Stimulated activated CD8-positive, alpha-beta memory T cell treated with anti-CD3 and anti-CD28 coated beads, Interleukin-12 subunit alpha, Interleukin-12 subunit beta, amount 100 ng/mL, for 24 hours (primary cell): ENCODE measurements at regions not wholly inside any gene's neighbourhood (a gene's known extent, or its start where the extent isn't known, plus 50 kb on each side); places are given as distances from the start of the nearest gene placed in this dataset.
"Not testable (repeated sequence)": the region's sequence is repeated elsewhere in the genome, so short reads cannot be mapped to it uniquely, and the experiment has no call there.

ENCODE experiments used
- DNase-seq: peaks from one replicate; pipeline ENCODE4 v3.0.0-alpha.2; 2020; ENCODE audit errors: extremely low read depth

DNA sequence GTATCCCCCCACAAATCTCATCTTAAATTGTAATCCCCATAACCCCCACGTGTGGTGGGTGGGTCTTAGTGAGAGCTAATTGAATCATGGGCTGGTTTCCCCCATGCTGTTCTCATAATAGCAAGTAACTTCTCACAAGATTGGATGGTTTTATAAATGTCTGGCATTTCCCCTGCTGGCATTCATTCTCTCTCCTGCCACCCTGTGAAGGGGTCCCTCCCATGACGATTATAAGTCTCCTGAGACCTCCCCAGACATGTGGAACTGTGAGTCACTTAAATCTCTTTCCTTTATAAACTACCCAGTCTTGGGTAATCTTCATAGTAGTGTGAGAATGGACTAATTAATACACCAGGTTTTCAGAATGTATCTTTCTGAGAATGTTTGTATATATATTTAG, 1159.4 kb downstream of the FAM181B start:
- no peak for DNase-seq

DNA sequence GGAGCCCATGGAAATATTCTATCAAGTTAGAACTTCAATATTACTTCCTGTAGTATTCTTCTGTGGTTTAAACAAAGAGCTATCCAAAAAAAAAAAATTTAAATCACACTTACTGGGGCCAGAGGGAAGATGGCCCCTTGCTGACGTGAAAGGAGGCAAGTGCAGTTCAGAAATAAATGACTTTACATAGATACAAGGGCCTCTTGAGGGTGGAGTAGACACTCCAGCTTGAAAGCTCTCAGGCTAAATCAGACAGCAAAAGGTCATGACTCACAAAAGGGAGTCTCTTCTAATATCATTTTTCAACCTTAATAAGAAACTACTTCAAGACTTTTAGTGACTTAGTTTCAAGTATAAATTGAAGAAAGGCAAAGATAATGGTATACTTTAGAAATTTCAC, 1160.3 kb downstream of the FAM181B start:
- DNase-seq = no peak

DNA sequence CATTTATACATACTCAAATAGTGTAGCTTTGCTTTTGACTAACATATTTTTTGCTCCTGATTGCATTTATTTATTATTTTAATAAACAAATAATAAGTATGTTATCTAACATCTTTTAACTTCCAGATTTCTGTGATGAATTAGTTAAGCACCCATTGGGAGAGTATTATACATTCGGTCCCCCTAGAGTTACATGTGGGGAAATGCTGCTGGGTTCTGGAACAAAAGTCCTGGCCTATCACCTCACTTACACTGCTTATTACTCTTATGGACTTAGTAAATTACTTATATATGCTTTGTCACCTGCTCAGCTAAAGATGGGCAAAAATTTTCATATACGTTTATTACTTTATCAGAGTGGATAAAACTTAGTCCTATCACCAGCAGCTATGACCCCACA, 1163.0 kb downstream of the FAM181B start:
- DNase-seq = no peak

DNA sequence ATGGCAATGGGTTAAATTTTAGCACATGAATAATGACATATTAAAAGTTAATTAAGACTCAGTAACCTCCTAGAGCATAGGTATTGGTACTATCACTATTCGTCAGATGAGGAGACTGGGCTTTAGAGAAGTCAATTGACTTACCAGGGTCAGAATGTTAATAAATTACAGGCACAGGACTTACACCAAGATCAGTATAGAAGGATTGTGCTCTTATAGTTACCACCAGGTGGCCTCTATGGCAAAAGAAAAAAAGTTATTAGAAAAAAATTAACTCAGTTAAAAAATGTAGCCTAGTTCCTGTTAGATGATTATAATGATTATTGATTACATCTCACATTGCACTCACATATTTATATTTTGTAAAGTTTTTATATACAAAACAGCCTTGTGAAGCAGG, 1163.7 kb downstream of the FAM181B start:
- DNase-seq = no peak

DNA sequence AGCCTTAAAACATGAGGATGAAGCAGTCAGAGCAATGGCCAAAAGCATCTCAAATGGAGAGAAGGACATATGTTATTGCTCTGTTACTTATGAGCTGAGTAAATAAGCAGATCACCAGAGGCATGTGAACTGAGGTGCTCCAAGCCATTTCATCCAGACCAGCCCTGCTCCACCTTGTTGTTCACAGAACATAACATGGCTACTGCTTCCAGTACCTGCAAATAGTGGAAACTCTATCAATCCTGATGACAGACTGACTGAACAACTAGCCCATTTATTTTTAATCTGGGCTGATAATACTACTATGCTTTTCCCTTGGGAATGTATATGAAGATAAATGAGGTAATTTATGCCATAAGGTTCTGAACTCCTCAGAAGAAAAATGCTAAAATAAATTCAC, 1164.7 kb downstream of the FAM181B start:
- DNase-seq = no peak

DNA sequence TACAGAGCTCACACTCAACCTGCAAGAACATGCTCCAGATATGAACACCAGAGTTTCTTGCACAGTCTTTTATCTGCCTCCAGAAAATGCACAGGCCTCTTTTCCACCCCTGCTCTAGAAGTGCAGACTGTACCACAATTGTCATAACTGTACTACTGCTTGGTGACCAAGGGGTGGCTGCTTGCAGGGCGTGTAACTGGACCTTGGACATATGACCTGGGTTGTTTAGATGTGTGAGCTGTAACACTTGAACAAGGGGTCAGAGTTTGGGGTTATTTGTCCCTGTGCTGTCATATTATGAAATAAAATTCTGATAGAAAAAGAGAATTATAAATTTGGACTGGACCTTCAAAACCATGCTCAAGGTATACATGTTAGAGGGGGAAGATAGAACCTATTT, 1185.5 kb downstream of the FAM181B start:
- DNase-seq = no peak

DNA sequence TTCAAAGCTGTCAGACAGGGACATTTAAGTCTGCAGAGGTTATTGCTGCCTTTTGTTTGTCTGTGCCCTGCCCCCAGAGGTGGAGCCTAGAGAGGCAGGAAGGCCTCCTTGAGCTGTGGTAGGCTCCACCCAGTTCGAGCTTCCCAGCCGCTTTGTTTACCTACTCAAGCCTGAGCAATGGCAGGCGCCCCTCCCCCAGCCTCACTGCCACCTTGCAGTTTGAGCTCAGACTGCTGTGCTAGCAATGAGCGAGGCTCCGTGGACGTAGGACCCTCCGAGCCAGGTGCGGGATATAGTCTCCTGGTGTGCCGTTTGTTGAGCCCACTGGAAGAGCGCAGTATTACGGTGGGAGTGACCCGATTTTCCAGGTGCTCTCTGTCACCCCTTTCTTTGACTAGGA, 1193.9 kb downstream of the FAM181B start:
- DNase-seq = not testable (repeated sequence)

DNA sequence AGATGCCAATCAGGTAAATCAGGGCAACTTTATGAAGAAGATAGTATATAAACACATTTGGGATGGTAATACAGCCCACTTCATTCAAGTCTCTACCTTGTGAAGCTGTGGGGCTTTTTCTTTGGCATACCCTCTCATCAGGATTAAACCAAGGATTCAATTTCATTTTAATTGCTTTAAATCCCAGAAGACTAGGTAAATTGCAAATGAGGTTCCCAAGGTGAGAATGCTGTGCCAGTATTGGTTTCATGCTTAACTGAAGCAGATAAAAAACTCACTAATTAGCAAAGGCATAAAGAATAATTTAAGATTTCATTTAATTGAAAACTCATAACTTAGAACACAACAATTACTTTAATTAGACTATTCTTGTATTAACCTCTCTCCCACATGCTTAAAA, 1218.1 kb downstream of the FAM181B start:
- DNase-seq = no peak

DNA sequence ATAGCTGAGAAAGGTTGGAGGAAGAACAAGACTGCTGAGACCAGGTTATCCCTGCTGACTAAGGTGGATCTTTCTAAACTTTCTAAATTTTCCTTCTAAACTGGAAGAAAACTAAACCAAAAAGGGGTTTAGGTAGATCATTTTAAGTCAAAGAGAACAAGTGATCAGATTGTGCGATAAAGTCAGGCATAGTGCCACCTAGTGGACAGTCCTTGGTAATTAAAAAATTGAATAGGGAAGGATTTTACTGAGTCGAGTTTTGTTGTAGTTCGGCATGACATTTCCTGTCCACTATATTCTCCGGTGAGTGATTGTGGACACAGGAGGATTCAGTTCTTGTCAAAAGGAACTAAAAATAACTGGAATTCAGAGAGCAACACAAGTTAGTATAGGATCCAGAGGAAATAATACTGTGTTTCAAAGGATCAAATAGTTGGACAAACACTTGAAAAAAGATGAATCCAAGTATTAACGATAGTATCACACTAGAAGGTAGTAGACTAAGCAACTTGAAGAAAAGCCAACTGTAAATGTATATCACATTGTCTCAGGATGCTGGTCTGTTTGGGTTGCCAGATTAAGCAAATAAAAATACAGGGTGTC, 1236.4 kb downstream of the FAM181B start:
- DNase-seq = no peak

DNA sequence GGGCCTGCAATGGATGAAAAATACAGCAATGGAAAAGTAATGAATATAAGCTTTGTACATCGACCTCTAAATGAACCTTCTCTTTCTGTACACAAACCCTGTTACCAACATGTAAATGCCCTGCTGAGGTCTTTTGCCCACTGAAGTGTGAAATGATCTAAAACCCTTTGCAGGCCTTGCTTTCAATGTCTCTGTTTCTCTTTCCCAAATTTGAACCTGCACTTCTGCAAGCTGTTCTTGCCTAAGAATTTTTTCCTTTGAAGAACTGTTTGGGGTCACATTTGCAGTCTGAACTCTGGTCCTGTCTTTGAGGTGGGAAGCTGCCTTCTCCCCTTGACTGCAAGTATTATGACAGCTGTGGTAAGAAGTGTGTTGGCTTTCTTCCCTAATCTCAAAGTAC, 1237.1 kb downstream of the FAM181B start:
- no peak for DNase-seq

DNA sequence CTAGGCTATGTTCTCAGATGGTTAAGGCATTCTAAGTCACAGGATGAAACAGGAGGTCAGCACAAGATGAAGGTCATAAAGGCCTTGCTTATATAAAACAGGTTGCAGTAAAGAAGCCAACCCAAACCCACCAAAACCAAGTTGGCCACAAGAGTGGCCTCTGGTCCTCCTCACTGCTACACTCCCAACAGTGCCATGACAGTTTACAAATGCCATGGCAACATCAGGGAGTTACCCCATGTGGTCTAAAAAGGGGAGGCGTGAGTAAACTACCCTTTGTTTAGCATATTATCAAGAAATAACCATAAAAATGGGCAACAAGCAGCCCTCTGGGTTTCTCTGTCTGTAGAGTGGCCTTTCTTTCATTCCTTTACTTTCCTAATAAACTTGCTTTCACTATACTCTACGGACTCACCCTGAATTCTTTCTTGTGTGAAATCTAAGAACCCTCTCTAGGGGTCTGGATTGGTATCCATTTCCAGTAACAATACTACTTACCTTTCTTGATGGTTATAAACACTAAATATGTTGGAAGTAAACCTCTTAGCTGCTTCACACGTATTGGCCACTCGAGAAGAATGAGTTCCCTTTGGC, 1237.9 kb downstream of the FAM181B start:
- no peak for DNase-seq

DNA sequence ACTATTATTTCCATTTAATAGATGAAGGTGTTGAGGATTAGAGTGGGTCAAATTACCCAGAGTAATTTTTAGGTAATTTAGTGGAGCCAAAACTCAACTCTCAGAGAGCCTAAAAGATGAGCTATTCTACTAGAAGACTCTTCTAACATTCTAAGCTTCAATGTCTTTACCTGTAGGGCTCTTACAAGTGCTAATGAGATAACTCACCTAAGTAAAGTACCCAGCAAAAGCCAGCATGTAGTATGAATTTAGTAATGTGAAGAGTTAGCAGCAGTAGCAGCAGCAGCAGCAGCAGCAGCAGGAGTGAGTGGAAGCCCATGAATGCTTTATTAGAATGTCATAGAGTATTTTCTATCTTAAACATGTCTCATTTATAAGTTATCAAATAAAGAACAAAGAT, 1239.2 kb downstream of the FAM181B start:
- no peak for DNase-seq

DNA sequence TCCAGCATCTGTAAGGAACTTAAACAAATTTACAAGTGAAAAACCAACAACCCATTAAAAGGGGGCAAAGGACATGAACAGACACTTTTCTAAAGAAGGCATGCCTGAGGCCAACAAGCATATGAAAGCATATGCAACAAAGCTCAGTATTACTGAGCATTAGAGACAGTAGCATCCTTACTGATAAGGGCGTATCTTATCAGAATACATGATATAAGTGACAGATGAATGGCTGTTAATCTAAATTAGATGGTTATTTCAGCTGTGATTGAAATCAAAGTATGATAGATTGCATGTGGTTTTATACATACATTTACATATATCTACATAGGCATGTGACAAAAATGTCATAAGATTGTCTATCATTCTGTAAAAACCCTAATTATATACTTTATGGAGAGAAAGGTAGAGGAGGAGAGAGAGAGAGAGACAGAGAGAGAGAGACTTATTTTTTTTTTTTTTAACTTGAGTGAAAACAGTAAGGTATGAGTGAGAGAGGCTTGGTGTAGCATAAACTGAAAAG, 1240.7 kb downstream of the FAM181B start:
- no peak for DNase-seq

DNA sequence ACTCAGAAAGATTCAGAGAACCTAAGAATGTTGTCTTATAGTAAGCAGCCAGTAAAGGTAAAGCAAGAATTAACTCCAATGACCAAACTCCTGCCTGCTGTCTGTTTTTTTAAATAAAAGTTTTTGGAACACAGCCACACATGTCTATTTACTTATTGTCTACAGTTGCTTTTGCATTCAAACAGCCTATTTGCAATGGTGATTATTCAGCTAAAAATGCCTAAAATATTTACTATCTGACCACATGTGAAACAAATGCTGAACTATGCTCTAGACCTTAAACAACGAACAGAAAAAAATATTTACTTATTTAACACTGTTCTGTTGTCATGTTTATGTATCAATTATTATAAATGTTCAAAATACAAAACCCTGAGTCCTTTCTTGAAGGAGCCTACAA, 1246.6 kb downstream of the FAM181B start:
- no peak for DNase-seq

DNA sequence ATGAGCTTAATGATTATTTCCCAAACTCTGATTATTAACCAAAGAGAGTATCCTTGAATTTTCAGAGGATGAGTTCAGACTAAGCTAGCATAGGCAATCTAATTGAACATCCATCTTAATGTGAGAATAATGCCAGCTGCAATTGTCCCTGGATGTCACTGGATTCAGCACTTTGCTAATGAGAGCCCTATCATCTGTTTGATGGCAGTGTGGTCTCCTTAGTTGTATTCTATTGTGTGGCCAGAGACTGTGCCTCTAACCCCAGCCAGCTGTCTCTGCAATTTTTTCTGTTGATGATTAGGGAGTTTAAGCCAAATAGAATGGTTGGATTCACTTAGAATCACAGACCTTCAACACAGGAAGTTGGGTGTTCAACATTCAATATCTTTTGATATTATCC, 1249.5 kb downstream of the FAM181B start:
- no peak for DNase-seq

DNA sequence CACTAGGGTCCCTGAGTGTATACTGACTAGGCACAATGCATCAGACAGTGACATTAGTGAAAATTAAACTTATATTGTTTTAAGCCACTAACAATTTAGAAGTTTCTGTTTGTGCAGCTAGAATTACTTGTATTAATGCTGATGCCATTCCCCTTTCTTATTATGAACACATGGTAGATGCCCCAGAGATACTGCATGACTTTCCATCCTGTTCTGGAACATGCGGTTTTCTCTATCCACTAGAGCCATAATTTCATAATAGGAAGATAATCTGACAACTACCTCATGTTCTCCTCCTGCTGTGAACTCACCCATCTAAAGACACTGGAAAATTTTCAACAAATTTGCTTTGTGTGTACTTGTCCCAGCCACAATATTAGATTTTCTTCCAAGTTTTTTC, 1256.4 kb downstream of the FAM181B start:
- DNase-seq = no peak

DNA sequence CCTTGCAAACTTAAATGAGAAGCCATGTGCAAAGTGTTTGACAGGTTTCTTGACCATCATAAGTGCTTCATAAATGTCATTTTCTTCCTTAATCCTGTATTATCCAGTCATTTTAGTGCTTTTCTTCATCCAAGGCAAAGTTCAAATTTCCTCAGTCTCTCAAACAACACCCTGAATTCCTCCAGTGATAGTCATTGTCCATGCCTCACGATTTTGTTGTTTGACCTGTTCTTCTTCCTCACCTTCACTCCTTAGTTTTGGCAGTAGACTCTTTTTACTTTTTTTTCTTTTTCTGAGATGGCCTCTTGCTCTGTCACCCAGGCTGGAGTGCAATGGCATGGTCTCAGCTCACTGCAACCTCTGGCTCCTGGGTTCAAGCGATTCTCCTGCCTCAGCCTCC, 1257.3 kb downstream of the FAM181B start:
- no peak for DNase-seq

DNA sequence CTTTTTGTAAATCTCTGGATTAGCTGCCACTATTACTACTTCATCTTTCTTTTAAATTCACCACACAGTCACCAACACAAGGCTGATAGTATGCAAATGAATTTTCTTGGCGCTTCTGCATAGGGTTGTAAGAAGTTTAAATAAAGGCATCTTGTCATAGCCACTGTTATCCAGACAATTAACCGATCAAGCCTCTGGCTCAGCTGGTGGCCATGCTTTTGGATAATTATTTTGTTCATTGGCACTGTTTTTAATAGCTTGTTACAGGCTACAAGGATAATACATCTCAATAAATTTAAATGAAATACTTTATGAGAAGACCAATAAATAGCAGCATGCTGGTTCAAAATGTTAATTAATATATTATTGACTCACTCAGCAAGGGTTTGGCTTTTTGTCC, 1261.0 kb downstream of the FAM181B start:
- no peak for DNase-seq

DNA sequence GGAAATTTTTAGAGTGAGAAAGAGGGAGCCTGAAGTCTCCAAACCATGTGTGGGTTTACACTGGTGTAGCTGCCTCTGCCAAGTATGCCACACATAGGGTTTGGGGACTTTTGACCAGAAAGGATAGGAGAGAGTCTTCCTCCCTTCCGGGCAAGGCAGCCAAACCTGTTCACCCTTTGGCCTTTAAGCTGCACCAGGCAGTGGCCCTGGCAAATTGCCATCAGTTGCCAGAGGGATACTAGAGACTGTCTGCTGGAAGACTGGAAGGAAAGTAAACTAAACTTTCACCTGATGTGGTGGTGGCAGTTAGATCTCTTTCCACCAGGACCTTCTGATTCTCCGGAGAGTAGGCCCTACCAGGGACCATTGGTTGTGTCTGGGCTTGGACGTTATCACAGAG, 1263.2 kb downstream of the FAM181B start:
- no peak for DNase-seq

DNA sequence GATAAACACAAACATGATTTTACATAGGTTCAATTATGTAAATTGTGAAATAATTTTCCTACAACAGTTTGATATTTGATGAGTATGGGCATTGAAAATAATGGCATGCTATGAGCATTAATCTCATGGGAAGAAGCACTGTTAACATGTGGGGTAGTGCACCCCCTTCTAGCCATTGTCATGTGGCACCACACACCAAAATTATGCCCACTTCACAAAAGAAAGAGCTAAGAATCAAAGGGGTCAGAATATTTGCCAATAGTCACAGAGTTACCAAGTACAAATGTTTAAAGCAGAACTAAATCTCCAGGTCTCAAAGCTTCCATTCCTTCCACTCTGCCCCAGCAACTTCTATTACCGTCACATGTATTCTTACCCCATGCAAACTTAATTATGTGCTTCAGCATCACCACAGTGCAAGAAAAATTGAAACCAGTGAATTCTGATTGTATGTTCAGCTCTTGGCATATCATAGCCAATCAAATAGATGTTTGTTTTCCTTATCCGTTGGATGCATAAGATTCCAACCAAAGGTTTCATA, 1273.8 kb downstream of the FAM181B start:
- DNase-seq = no peak

DNA sequence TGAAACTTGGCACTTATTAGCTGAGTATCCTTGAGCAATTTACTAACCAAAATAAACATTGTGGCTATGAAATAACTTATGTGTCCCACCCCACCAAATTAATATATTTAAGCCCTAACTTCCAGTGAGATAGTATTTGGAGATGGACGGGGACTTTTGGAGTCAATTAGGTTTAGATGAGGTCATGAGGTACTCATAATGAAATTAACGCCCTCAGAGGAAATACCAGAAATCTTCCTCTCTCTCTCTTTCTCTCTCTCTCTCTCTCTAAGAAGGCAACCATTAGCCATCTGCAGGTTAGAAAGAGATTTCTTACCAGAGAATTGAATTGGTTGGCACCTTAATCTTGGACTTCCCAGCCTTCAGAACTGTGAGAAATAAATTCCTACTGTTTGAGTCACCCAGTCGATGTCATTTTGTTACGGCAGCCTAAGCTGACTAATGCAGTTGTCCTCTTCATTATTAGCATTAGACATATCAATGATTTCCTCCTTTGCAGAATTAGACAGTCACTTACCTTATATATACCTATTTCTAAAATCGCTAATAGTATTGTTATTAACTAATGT, 1284.0 kb downstream of the FAM181B start:
- DNase-seq = no peak

DNA sequence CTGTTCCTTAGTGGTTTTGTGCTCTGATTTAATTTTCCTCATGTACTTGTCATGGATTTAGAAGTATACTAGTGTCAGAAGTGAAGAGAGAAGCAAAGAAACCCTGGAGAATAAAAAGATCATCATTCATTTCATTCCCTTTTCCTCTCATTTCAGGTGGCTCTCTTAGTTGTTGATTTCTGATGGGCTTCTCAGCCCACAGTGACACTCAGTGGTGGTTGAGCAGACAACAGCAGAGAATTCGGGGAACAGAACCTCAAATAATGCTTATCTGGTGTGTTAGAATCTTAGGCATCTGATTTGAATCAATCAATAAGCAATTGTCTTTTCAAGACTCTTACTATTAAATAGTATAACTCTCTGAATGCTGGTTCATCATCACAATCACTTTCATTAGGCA, 1289.4 kb downstream of the FAM181B start:
- DNase-seq = no peak

DNA sequence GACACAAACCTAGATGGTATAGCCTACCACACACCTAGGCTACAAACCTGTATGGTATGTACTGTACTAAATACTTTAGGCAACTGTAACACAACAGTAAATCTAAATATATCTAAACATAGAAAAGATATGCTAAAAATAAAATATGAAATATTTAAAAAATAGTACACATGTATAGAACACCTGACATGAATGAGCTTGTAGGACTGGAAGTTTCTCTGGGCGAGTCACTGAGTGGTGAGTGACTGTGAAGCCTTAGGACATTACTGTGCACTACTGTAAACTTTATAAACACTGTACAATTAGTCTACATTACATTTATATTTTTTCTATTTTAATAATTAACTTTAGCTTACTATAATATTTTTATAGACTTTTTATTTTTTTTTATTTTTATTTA, 1301.3 kb downstream of the FAM181B start:
- no peak for DNase-seq
